ENCODE measurements at regions not wholly inside any gene's neighbourhood (a gene's known extent, or its start where the extent isn't known, plus 50 kb on each side); places are given as distances from the start of the nearest gene placed in this dataset.

DNA sequence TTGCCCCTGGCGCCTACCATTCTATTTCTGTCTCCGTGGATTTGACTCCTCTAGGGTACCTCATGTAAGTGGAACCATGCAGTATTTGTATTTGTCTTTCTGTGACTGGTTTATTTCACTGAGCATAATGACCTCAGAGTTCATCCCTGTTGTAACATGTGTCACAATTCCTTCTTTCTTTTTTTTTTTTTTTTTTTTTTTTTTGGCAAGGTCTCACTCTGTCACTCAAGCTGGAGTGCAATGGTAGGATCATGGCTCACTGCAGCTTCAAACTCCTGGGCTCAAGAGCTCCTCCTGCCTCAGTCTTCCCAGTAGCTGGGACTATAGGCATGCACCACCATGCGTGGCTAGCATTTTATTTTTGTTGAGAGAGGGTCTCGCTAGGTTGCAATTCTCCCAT is 74.0 kb upstream of the SEPTIN5 start:
- in situ Hi-C loops (cut with HindIII; ENCODE audit: low pct_ligation_motif_present, low sequenced_read_pairs), result no loop called here
- TF ChIP-seq, protein P1, sequence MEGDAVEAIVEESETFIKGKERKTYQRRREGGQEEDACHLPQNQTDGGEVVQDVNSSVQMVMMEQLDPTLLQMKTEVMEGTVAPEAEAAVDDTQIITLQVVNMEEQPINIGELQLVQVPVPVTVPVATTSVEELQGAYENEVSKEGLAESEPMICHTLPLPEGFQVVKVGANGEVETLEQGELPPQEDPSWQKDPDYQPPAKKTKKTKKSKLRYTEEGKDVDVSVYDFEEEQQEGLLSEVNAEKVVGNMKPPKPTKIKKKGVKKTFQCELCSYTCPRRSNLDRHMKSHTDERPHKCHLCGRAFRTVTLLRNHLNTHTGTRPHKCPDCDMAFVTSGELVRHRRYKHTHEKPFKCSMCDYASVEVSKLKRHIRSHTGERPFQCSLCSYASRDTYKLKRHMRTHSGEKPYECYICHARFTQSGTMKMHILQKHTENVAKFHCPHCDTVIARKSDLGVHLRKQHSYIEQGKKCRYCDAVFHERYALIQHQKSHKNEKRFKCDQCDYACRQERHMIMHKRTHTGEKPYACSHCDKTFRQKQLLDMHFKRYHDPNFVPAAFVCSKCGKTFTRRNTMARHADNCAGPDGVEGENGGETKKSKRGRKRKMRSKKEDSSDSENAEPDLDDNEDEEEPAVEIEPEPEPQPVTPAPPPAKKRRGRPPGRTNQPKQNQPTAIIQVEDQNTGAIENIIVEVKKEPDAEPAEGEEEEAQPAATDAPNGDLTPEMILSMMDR (IDR thresholded peaks at IDR 0.05; ENCODE audit: low read depth, low read length, missing control alignments), result no peak

DNA sequence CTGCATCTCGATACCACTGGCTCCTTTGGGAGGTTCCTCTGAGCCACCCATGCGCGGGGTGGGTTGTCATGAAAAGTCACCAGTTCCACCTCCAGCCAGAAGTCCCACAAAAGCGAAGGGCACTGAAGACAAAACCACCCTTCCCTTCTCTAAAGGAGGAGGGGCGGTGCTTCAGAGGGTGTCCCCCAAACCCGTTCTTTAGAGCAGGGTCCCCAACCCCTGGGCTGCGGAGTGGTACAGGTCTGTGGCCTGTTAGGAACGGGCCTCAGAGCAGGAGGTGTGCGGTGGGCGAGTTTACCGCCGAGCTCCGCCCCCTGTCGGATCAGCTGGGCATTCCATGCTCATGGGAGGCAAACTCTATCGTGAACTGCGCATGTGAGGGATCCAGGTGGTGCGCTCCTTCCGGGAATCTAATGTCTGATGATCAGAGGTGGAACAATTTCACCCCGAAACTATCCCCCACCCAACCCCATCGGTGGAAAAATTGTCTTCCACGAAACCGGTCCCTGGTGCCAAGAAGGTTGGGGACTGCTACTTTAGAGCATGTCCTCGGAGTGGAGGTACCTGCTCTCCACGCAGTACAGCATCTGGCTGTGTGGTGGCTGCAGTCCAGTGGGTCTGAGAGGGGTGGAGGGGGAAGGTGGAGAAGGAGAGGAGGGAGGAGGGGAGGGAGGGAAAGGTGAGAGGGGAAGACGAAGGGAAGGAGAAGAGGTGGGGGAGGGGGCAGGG is 72.9 kb upstream of the SEPTIN5 start:
- no peak overlapping the region for H3K4me3 ChIP-seq (ENCODE audit: low read depth, low read length)
- DNase-seq, result no peak

More for the DNA sequence above, 74.0 kb upstream of the SEPTIN5 start:
- Histone ChIP-seq H3K27me3 (replicated peaks) (peaks cover 1% of the 10 kb centered on the region), H3K27ac (no peak overlapping the region), H3K36me3 (replicated peaks) (no peaks in the 10 kb centered on the region), H3K4me3 (ENCODE audit: low read depth, low read length) (no peak overlapping the region)
- no peak for DNase-seq

DNA sequence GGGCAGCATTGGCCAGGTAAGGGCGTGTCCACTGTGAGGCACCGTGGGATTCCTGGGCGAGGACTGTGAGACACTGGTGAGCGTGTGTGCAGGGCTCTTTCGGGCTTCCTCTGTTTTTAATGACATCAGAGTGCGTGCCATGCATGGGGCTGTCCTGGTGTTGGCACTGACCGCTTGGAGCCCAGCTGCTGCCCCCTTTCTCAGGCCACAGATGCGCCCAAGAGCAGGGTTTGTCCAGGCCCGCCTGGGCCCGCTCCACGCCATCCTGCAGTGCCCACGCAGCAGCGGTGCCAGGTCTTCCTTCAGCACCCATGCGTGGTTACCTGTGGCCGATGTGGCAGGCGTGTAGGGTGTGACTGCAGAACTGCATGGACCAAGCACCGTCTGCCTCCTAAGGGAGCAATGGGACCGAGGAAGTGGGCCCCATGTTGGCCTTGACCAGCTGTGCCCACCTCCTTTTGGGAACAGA is 72.3 kb upstream of the SEPTIN5 start:
- H3K27me3 ChIP-seq (replicated peaks), result peaks cover 1% of the 10 kb centered on the region
- TF ChIP-seq, protein P1 (IDR thresholded peaks at IDR 0.05; ENCODE audit: low read depth, low read length, missing control alignments), result no peak
- H3K36me3 ChIP-seq (replicated peaks), result no peaks in the 10 kb centered on the region
- in situ Hi-C loops (cut with HindIII; ENCODE audit: low pct_ligation_motif_present, low sequenced_read_pairs), result no loop called here
- DNase-seq, result no peak
- no peak overlapping the region for H3K4me3 ChIP-seq (ENCODE audit: low read depth, low read length)
- no peak overlapping the region for H3K27ac ChIP-seq

More for the DNA sequence above, 72.9 kb upstream of the SEPTIN5 start:
- Histone ChIP-seq H3K36me3 (replicated peaks) (no peaks in the 10 kb centered on the region), H3K27ac (no peak overlapping the region), H3K27me3 (replicated peaks) (peaks cover 1% of the 10 kb centered on the region)
- in situ Hi-C loops (cut with HindIII; ENCODE audit: low pct_ligation_motif_present, low sequenced_read_pairs), result no loop called here
- TF ChIP-seq, protein P1 (IDR thresholded peaks at IDR 0.05; ENCODE audit: low read depth, low read length, missing control alignments), result peak; percentile 70

DNA sequence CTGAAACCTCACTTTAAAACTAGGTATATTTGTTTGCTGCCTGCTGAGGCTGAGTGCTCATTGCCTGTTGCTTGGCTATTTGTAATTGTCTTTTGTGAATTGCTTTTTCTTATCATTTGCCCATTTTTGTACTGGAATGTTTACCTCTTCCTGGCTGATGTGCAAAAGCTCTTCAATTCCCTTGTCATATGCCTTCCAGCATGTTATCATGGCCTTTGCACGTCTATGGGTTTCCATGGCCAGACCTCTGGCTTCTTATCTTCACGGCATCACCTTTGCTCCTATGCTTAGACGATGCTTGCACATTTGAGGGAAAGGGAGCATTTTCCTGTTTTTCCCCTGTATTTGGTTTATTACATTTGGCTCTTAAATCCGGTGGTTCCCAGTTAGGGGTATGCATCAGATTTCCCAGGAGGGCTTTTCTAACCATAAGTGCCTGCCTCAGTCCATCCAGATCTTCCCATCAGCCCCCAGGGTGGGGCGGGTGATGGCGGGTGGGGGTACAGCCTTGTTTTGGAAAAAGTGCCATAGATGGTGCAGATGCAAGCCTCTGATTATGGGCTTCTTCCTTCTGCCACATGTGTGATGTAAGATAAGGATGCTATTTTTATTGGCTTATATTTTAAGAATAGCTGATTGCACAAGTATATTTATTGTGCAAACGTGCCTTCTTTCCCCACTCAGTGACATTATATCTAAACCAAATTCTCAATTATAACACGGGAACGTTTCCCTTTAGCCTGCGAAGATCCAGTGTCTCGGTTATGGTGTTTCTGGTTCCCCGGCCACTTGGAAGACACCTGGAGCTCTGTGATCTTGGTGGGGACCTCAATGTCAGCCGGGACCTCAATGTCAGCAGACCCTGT is 70.6 kb upstream of the SEPTIN5 start:
- Histone ChIP-seq H3K27ac (no peak overlapping the region), H3K27me3 (replicated peaks) (peaks cover 1% of the 10 kb centered on the region), H3K36me3 (replicated peaks) (no peaks in the 10 kb centered on the region), H3K4me3 (ENCODE audit: low read depth, low read length) (no peak overlapping the region)
- DNase-seq, result no peak
- in situ Hi-C loops (cut with HindIII; ENCODE audit: low pct_ligation_motif_present, low sequenced_read_pairs), result no loop called here
- TF ChIP-seq, protein P1 (IDR thresholded peaks at IDR 0.05; ENCODE audit: low read depth, low read length, missing control alignments), result no peak

DNA sequence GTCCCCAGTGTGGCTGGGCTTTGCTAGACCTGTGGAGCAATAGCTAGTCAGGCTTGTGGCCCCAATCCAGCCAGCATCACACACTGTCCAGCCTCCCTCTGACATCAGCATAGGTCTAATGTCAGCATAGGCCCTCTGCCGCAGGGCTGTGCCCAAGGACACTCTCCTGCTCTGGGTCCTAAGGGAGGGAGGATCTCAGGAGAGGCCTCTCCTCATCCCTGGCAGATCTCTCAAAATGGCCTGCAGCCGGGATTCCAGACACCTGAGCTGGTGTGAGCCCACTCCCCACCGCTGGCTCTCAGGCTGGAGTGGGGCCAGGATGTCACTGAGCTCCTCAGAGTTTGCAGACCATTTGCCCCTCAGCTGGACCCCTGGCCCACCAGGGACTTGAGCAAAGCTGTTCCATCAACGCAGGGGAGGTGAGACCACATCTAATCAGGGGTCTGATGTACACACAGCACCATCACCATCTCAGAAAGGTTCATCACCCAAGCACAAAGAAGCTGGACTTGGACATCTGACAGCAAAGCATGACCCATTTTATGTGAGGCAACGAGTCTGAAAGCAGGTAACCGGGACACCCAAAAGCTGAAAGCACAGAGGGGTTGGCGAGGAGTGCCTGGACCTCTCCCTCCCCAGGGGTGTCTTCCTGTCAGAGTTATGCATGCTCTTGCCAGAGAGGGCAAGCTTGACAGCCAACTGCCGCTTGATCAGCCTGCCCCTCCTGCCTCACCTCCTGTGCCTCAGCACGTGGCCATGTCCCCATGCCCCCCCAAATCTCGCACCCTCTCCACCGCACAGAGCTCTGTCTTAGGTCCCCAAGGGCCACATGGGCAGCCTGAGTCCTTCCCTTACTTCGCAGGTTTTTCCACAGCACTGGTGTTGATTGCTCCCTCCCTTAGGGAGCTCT is 69.7 kb upstream of the SEPTIN5 start:
- in situ Hi-C loops (cut with HindIII; ENCODE audit: low pct_ligation_motif_present, low sequenced_read_pairs), result no loop called here
- peaks cover 1% of the 10 kb centered on the region for H3K27me3 ChIP-seq (replicated peaks)
- TF ChIP-seq, protein P1 (IDR thresholded peaks at IDR 0.05; ENCODE audit: low read depth, low read length, missing control alignments), result no peak
- H3K36me3 ChIP-seq (replicated peaks), result no peaks in the 10 kb centered on the region
- DNase-seq, result no peak
- no peak overlapping the region for H3K27ac ChIP-seq
- H3K4me3 ChIP-seq (ENCODE audit: low read depth, low read length), result no peak overlapping the region
